GM12878 (cell line): ENCODE measurements at regions not wholly inside any gene's neighbourhood (a gene's known extent, or its start where the extent isn't known, plus 50 kb on each side); places are given as distances from the start of the nearest gene placed in this dataset.

Source experiments
- ATAC-seq: fragments of 200-7000 bp; cut with Tn5 transposase; 3 replicates; pipeline ENCODE4 v1.9.1; 2020; ENCODE audit warnings: mild to moderate bottlenecking, moderate library complexity
- BruUV-seq: library from RNA; stranded (reverse); fragments of 400-500 nt; replicated peaks from 2 replicates; lab custom pipeline; 2021; lab: Mats Ljungman, UMichigan
- CTCF ChIA-PET: fragments of 300-600 bp; sonication (Branson Sonifier 250); formaldehyde crosslinking; extraction: SDS; loops from one replicate; lab custom pipeline; 2021; ENCODE audit warnings: inconsistent platforms; lab: Yijun Ruan, JAX
- POLR2A ChIA-PET: fragments of 350-600 bp; formaldehyde crosslinking; extraction: SDS; loops from one replicate; lab custom pipeline; 2021; ENCODE audit warnings: inconsistent platforms; lab: Charles Lee
- RAD21 ChIA-PET: fragments of 300-600 bp; sonication (Branson Sonifier 250); formaldehyde crosslinking; loops from one replicate; lab custom pipeline; 2023; ENCODE audit warnings: antibody characterized with exemption; ENCODE audit not compliant: unreplicated experiment; lab: Charles Lee
- SMC1A ChIA-PET: fragments of 300-600 bp; sonication (Branson Sonifier 250); formaldehyde crosslinking; loops from one replicate; lab custom pipeline; 2023; ENCODE audit not compliant: unreplicated experiment, uncharacterized antibody; lab: Charles Lee
- DNase-seq: peaks from one replicate; pipeline ENCODE4 v3.0.0-alpha.2; 2011; ENCODE audit warnings: low read depth, low spot score
- FAIRE-seq: peaks from 3 replicates; lab custom pipeline; 2011; peaks lifted over from hg19 to GRCh38; lab: Jason Lieb, UNC
- H2AFZ ChIP-seq: 2 replicates; pipeline ENCODE4 v1.6.0; 2011; ENCODE audit warnings: low read depth, low read length, control low read depth; ENCODE audit not compliant: control insufficient read depth
- H3K27ac ChIP-seq: 2 replicates; pipeline ENCODE4 v1.5.1; 2011; ENCODE audit warnings: control low read depth; ENCODE audit not compliant: control insufficient read depth, insufficient read depth
- H3K27me3 ChIP-seq, 2 experiments: replicated peaks in 1 of 2; 2 replicates each; pipeline versions ENCODE4 v1.6.0 to v1.6.1; 2011; ENCODE audit warnings: low read length in 1 of 2; ENCODE audit not compliant: control insufficient read depth in 2 of 2, insufficient read depth in 2 of 2
- H3K36me3 ChIP-seq, 2 experiments: 2 replicates each; pipeline ENCODE4 v1.5.1; 2011; ENCODE audit warnings: low read length in 1 of 2; ENCODE audit not compliant: control insufficient read depth in 2 of 2, insufficient read depth in 2 of 2
- H3K4me1 ChIP-seq: 2 replicates; pipeline ENCODE4 v1.6.1; 2011; ENCODE audit warnings: mild to moderate bottlenecking, low read length, moderate library complexity, mixed read lengths; ENCODE audit not compliant: control insufficient read depth, insufficient read depth
- H3K4me2 ChIP-seq: 2 replicates; pipeline ENCODE4 v1.6.0; 2011; ENCODE audit warnings: control low read depth; ENCODE audit not compliant: control insufficient read depth, insufficient read depth
- H3K4me3 ChIP-seq: fragments of 200-600 bp; sonication (generic); 2 replicates; pipeline ENCODE4 v1.5.1; 2016
- H3K79me2 ChIP-seq: 2 replicates; pipeline ENCODE4 v1.6.0; 2011; ENCODE audit warnings: low read length; ENCODE audit not compliant: control insufficient read depth, insufficient read depth
- H3K9ac ChIP-seq: 2 replicates; pipeline ENCODE4 v1.8.0; 2011; ENCODE audit warnings: low read length, control low read depth, mixed read lengths; ENCODE audit not compliant: control insufficient read depth, insufficient read depth
- H3K9me3 ChIP-seq: replicated peaks from 3 replicates; pipeline ENCODE4 v1.5.1; 2011; ENCODE audit warnings: mild to moderate bottlenecking, low read length; ENCODE audit not compliant: control insufficient read depth, insufficient read depth
- H4K20me1 ChIP-seq: 2 replicates; pipeline ENCODE4 v1.6.0; 2011; ENCODE audit not compliant: control insufficient read depth, insufficient read depth
- ATF2 ChIP-seq: IDR thresholded peaks from 2 replicates; pipeline ENCODE4 v1.6.1; 2012; ENCODE audit warnings: low read length, inconsistent platforms
- CBX5 ChIP-seq: sonication (generic); IDR thresholded peaks from 2 replicates; pipeline ENCODE4 v1.6.1; 2016; ENCODE audit warnings: low read depth, moderate library complexity, mild to moderate bottlenecking, inconsistent platforms
- CREB1 ChIP-seq: IDR thresholded peaks from 2 replicates; pipeline ENCODE4 v1.6.1; 2012; ENCODE audit warnings: low read depth, mild to moderate bottlenecking, inconsistent platforms
- DPF2 ChIP-seq: fragments of 450-650 bp; IDR thresholded peaks from 2 replicates; pipeline ENCODE4 v1.6.1; 2017; ENCODE audit warnings: mild to moderate bottlenecking
- EED ChIP-seq: sonication (generic); IDR thresholded peaks from 2 replicates; pipeline ENCODE4 v1.6.1; 2016; ENCODE audit warnings: antibody characterized with exemption, low read depth
- IKZF1 ChIP-seq: fragments of 450-650 bp; conservative IDR thresholded peaks from 2 replicates; pipeline ENCODE4 v1.6.1; 2017; ENCODE audit warnings: antibody characterized with exemption, mild to moderate bottlenecking
- JUNB ChIP-seq: IDR thresholded peaks from 2 replicates; pipeline ENCODE4 v1.6.1; 2016; ENCODE audit warnings: antibody characterized with exemption, mild to moderate bottlenecking
- MTA3 ChIP-seq: IDR thresholded peaks from 2 replicates; pipeline ENCODE4 v1.6.1; 2012; ENCODE audit warnings: low read length, inconsistent platforms, borderline replicate concordance
- MXI1 ChIP-seq: fragments of 150-350 bp; IDR thresholded peaks from 2 replicates; pipeline ENCODE4 v1.6.1; 2011; ENCODE audit warnings: low read depth, mild to moderate bottlenecking, inconsistent platforms, low read length, improper control_type of control experiment
- NFXL1 ChIP-seq: fragments of 450-650 bp; IDR thresholded peaks from 2 replicates; pipeline ENCODE4 v1.6.1; 2017; ENCODE audit warnings: antibody characterized with exemption, mild to moderate bottlenecking, borderline replicate concordance
- PAX5 ChIP-seq: IDR thresholded peaks from 2 replicates; pipeline ENCODE4 v1.6.1; 2011; ENCODE audit warnings: low read depth, low read length, borderline replicate concordance
- PML ChIP-seq: IDR thresholded peaks from 2 replicates; pipeline ENCODE4 v1.6.1; 2012; ENCODE audit warnings: low read length, inconsistent platforms
- POU2F2 ChIP-seq: IDR thresholded peaks from 3 replicates; pipeline ENCODE4 v1.6.1; 2011; ENCODE audit warnings: low read depth, mild to moderate bottlenecking, low read length, borderline replicate concordance
- RUNX3 ChIP-seq: IDR thresholded peaks from 2 replicates; pipeline ENCODE4 v1.6.1; 2012; ENCODE audit warnings: low read length, inconsistent platforms
- SMC3 ChIP-seq: IDR thresholded peaks from 2 replicates; pipeline ENCODE4 v1.6.1; 2011; ENCODE audit warnings: low read length, improper control_type of control experiment, borderline replicate concordance
- SREBF2 ChIP-seq: IDR thresholded peaks from 2 replicates; pipeline ENCODE4 v1.6.1; 2012; ENCODE audit warnings: mild to moderate bottlenecking, low read length
- WRNIP1 ChIP-seq: IDR thresholded peaks from 2 replicates; pipeline ENCODE4 v1.6.1; 2011; ENCODE audit warnings: low read depth, low read length, improper control_type of control experiment, borderline replicate concordance
- ZBED1 ChIP-seq: IDR thresholded peaks from 2 replicates; pipeline ENCODE4 v1.6.1; 2016; ENCODE audit warnings: borderline replicate concordance
- ZNF384 ChIP-seq: IDR thresholded peaks from 2 replicates; pipeline ENCODE4 v1.6.1; 2012; ENCODE audit warnings: low read depth, mild to moderate bottlenecking, low read length, improper control_type of control experiment, borderline replicate concordance
- WGBS: methylation state at CpG from one replicate; pipeline ENCODE4 v1.1.6; 2016; ENCODE audit warnings: low lambda C conversion rate; ENCODE audit not compliant: insufficient replicate concordance, insufficient coverage; ENCODE audit errors: missing lambda C conversion rate; 5-methylcytosine and 5-hydroxymethylcytosine counted together
- in situ Hi-C: fragments of 300-500 bp; cut with MboI; formaldehyde crosslinking; loops from 9 replicates; pipeline ENCODE4 v1.14.3; 2018; ENCODE audit warnings: mixed read lengths
- intact Hi-C: fragments of 100-400 bp; cut with micrococcal nuclease; formaldehyde crosslinking; loops from one replicate; pipeline ENCODE4 v1.14.2; 2022; ENCODE audit not compliant: unreplicated experiment
- TF ChIP-seq, protein P1 (sequence below): fragments of 450-650 bp; IDR thresholded peaks from 2 replicates; pipeline ENCODE4 v1.6.1; 2014; ENCODE audit warnings: mild to moderate bottlenecking
- TF ChIP-seq, protein P2 (sequence below): IDR thresholded peaks from 2 replicates; pipeline ENCODE4 v1.6.1; 2011; ENCODE audit warnings: borderline replicate concordance, low read depth, mild to moderate bottlenecking, moderate library complexity, low read length; ENCODE audit not compliant: insufficient read depth, poor library complexity, severe bottlenecking

- DNase-seq (peak; percentile 73), FAIRE-seq (peak; percentile 64), ATAC-seq (peak; percentile 96)
- no peaks in the 10 kb centered on the region for H3K36me3 ChIP-seq
- SMC1A ChIA-PET = interaction anchor here (0.7 to 2.1 kb wide), 36 partner anchors 9 to 585 kb away, joined by 3 to 17 read pairs (median 4); no protein-coding TSS in a partner anchor
- RAD21 ChIA-PET = interaction anchor here (0.8 to 1.7 kb wide), 14 partner anchors 13 to 223 kb away, joined by 3 to 16 read pairs (median 4); no protein-coding TSS in a partner anchor
- POLR2A ChIA-PET = interaction anchor here (1.0 to 1.8 kb wide), 3 partner anchors 13 to 172 kb away, joined by 3 to 11 read pairs (median 3); no protein-coding TSS in a partner anchor
- CTCF ChIA-PET = interaction anchor here (0.5 to 1.7 kb wide), 8 partner anchors 14 to 683 kb away, joined by 3 to 8 read pairs (median 3); no protein-coding TSS in a partner anchor
- no peaks in the 10 kb centered on the region for H3K79me2 ChIP-seq
- BruUV-seq = no TSS peak
- 3% methylated on average over 5 of the region's 5 CpGs for WGBS
- intact Hi-C loops (loop anchor here (1.0 to 10.0 kb wide), 7 partner anchors 11 to 601 kb away; no protein-coding TSS in a partner anchor), in situ Hi-C loops (no loop called here)
- peak overlapping the region; percentile 39; the same call in 1 of the 2 replicates for H2AFZ ChIP-seq
- peaks cover 2% of the 10 kb centered on the region for H3K9me3 ChIP-seq
- peaks cover 22% of the 10 kb centered on the region for H3K4me1 ChIP-seq
- H3K4me3 ChIP-seq = no peak overlapping the region; the same call in 1 of the 2 replicates
- H4K20me1 ChIP-seq = no peaks in the 10 kb centered on the region
- H3K27ac ChIP-seq = peak overlapping the region; percentile 69
- H3K27me3 ChIP-seq = no peaks in the 10 kb centered on the region
- H3K4me2 ChIP-seq = peak overlapping the region; percentile 80
- H3K9ac ChIP-seq = peak overlapping the region; percentile 8; the same call in 1 of the 2 replicates
- TF ChIP-seq IKZF1 (0 out of 2 replicates have a peak, but pooled peaks have one; percentile 12), ZBED1 (peak; percentile 74; the same call in 1 of the 2 replicates), CBX5 (peak; percentile 22; the same call in 1 of the 2 replicates), WRNIP1 (no peak), JUNB (peak; percentile 93), SMC3 (0 out of 2 replicates have a peak, but pooled peaks have one; percentile 13), DPF2 (0 out of 2 replicates have a peak, but pooled peaks have one; percentile 36), MXI1 (no peak), PML (peak; percentile 60; the same call in 1 of the 2 replicates), RUNX3 (peak; percentile 95), ATF2 (peak; percentile 88), EED (peak; percentile 82), CREB1 (0 out of 2 replicates have a peak, but pooled peaks have one; percentile 16), PAX5 (peak; percentile 67; the same call in 1 of the 2 replicates), ZNF384 (no peak), SREBF2 (no peak), MTA3 (peak; percentile 81; the same call in 1 of the 2 replicates), NFXL1 (no peak), POU2F2 (peak; percentile 57; the same call in 1 of the 3 replicates)
- TF ChIP-seq, protein P1, sequence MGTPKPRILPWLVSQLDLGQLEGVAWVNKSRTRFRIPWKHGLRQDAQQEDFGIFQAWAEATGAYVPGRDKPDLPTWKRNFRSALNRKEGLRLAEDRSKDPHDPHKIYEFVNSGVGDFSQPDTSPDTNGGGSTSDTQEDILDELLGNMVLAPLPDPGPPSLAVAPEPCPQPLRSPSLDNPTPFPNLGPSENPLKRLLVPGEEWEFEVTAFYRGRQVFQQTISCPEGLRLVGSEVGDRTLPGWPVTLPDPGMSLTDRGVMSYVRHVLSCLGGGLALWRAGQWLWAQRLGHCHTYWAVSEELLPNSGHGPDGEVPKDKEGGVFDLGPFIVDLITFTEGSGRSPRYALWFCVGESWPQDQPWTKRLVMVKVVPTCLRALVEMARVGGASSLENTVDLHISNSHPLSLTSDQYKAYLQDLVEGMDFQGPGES = no peak
- TF ChIP-seq, protein P2, sequence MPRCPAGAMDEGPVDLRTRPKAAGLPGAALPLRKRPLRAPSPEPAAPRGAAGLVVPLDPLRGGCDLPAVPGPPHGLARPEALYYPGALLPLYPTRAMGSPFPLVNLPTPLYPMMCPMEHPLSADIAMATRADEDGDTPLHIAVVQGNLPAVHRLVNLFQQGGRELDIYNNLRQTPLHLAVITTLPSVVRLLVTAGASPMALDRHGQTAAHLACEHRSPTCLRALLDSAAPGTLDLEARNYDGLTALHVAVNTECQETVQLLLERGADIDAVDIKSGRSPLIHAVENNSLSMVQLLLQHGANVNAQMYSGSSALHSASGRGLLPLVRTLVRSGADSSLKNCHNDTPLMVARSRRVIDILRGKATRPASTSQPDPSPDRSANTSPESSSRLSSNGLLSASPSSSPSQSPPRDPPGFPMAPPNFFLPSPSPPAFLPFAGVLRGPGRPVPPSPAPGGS = peak; percentile 28
These were observed 202.7 kb upstream of the NR3C1 start for GRCh38 chr5:143606043-143606752.
